WERI-Rb-1 (cell line): ENCODE measurements at regions not wholly inside any gene's neighbourhood (a gene's known extent, or its start where the extent isn't known, plus 50 kb on each side); places are given as distances from the start of the nearest gene placed in this dataset.

ENCODE experiments used
- DNase-seq: peaks from one replicate; pipeline ENCODE4 v3.0.0-alpha.2; 2020
- H3K27ac ChIP-seq: fragments of 250-450 bp; sonication (Bioruptor Pico); 2 replicates; pipeline ENCODE4 v1.5.1; 2020; ENCODE audit warnings: mild to moderate bottlenecking, moderate library complexity
- H3K27me3 ChIP-seq: fragments of 250-450 bp; sonication (Bioruptor Pico); 2 replicates; pipeline ENCODE4 v1.5.1; 2021; ENCODE audit warnings: mild to moderate bottlenecking, low read depth, moderate library complexity; ENCODE audit not compliant: insufficient read depth, severe bottlenecking
- H3K36me3 ChIP-seq: fragments of 250-450 bp; sonication (Bioruptor Pico); 2 replicates; pipeline ENCODE4 v1.5.1; 2020; ENCODE audit warnings: mild to moderate bottlenecking, moderate library complexity
- H3K4me3 ChIP-seq: 2 replicates; pipeline ENCODE4 v1.5.1; 2011; ENCODE audit warnings: low read depth, mild to moderate bottlenecking, control low read depth, low read length
- H3K9me3 ChIP-seq: fragments of 250-450 bp; sonication (Bioruptor Pico); 2 replicates; pipeline ENCODE4 v1.5.1; 2021; ENCODE audit warnings: mild to moderate bottlenecking, moderate library complexity; ENCODE audit not compliant: severe bottlenecking
- TF ChIP-seq, protein P1 (sequence below): IDR thresholded peaks from 2 replicates; pipeline ENCODE4 v1.5.1; 2011; ENCODE audit warnings: low read depth, mild to moderate bottlenecking, control low read depth, inconsistent platforms, low read length

- TF ChIP-seq, protein P1, sequence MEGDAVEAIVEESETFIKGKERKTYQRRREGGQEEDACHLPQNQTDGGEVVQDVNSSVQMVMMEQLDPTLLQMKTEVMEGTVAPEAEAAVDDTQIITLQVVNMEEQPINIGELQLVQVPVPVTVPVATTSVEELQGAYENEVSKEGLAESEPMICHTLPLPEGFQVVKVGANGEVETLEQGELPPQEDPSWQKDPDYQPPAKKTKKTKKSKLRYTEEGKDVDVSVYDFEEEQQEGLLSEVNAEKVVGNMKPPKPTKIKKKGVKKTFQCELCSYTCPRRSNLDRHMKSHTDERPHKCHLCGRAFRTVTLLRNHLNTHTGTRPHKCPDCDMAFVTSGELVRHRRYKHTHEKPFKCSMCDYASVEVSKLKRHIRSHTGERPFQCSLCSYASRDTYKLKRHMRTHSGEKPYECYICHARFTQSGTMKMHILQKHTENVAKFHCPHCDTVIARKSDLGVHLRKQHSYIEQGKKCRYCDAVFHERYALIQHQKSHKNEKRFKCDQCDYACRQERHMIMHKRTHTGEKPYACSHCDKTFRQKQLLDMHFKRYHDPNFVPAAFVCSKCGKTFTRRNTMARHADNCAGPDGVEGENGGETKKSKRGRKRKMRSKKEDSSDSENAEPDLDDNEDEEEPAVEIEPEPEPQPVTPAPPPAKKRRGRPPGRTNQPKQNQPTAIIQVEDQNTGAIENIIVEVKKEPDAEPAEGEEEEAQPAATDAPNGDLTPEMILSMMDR, result no peak
- Histone ChIP-seq H3K36me3 (no peaks in the 10 kb centered on the region), H3K4me3 (no peak overlapping the region), H3K27ac (no peak overlapping the region), H3K27me3 (no peaks in the 10 kb centered on the region), H3K9me3 (no peaks in the 10 kb centered on the region)
- no peak for DNase-seq
Observed at GRCh38 chr21:38952890-38953289, 147.2 kb downstream of the ETS2 start.

GRCh38 chr21:38951095-38951730, 145.5 kb downstream of the ETS2 start:
- Histone ChIP-seq H3K9me3 (no peaks in the 10 kb centered on the region), H3K36me3 (no peaks in the 10 kb centered on the region), H3K27me3 (no peaks in the 10 kb centered on the region), H3K4me3 (no peak overlapping the region), H3K27ac (no peak overlapping the region)
- TF ChIP-seq, protein P1, result no peak
- no peak for DNase-seq

DNA sequence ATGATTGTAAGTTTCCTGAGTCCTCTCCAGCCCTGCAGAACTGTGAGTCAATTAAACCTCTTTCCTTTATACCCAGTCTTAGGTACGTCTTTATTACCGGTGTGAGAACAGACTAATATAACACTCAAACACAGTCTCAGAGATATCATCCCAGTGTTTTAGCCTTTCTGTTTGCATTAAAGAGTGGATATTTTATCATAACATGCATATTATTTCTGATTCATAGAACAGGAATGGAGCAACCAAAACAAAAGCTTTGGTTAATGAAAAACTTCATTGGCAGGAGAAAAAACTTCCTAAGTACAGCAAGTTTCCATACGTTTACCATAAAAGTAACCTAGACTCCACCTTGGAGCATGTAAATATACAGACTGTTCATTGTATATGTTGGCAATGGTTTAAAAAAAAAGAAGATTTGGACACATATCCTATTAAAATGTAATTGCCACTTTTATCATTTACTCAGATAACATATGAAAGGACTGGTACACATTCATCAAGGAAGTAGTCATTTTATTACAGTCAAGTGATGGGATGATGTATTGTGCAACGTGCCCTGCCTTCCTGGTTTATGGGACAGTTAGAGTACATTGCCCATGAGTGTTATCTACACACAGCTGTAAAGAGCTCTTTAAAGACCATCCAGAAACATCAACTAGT, 144.8 kb downstream of the ETS2 start:
- no peak overlapping the region for H3K4me3 ChIP-seq
- H3K9me3 ChIP-seq, result no peaks in the 10 kb centered on the region
- no peaks in the 10 kb centered on the region for H3K27me3 ChIP-seq
- TF ChIP-seq, protein P1, result no peak
- no peaks in the 10 kb centered on the region for H3K36me3 ChIP-seq
- H3K27ac ChIP-seq, result no peak overlapping the region
- no peak for DNase-seq

GRCh38 chr21:38949070-38949380, 143.3 kb downstream of the ETS2 start:
- Histone ChIP-seq H3K27ac (peak overlapping the region; percentile 20; the same call in 1 of the 2 replicates), H3K9me3 (no peaks in the 10 kb centered on the region), H3K27me3 (no peaks in the 10 kb centered on the region), H3K4me3 (no peak overlapping the region), H3K36me3 (no peaks in the 10 kb centered on the region)
- peak; percentile 40 for DNase-seq
- TF ChIP-seq, protein P1, result no peak

GRCh38 chr21:38948377-38949069, 142.8 kb downstream of the ETS2 start:
- H3K4me3 ChIP-seq, result no peak overlapping the region
- TF ChIP-seq, protein P1, result no peak
- peak overlapping the region; percentile 20; the same call in 1 of the 2 replicates for H3K27ac ChIP-seq
- no peaks in the 10 kb centered on the region for H3K36me3 ChIP-seq
- H3K27me3 ChIP-seq, result no peaks in the 10 kb centered on the region
- DNase-seq, result no peak
- H3K9me3 ChIP-seq, result no peaks in the 10 kb centered on the region
